K562 (cell line): ENCODE measurements at regions not wholly inside any gene's neighbourhood (a gene's known extent, or its start where the extent isn't known, plus 50 kb on each side); places are given as distances from the start of the nearest gene placed in this dataset.

Experiments
- ATAC-seq: fragments of 200-7000 bp; cut with Tn5 transposase; 3 replicates; pipeline ENCODE4 v1.9.1; 2020; ENCODE audit warnings: moderate library complexity
- BruUV-seq: library from RNA; stranded (reverse); fragments of 400-500 nt; replicated peaks from 2 replicates; lab custom pipeline; 2021; lab: Mats Ljungman, UMichigan
- CTCF ChIA-PET: fragments of 300-600 bp; formaldehyde crosslinking; extraction: SDS; loops from one replicate; lab custom pipeline; 2021; ENCODE audit warnings: low intra/inter-chr PET ratio; lab: Yijun Ruan, JAX
- POLR2A ChIA-PET: fragments of 300-600, 350-650 bp; sonication (Branson Sonifier 250); formaldehyde crosslinking; extraction: SDS; loops from one replicate; lab custom pipeline; 2021; ENCODE audit warnings: antibody characterized with exemption, inconsistent platforms; lab: Yijun Ruan, JAX
- DNase-seq, 4 experiments: peaks; one replicate each; pipeline versions ENCODE4 v3.0.0 to v3.0.0-alpha.2; 2011 to 2018; ENCODE audit warnings: low spot score in 3 of 4, mixed read lengths in 3 of 4; ENCODE audit errors: extremely low read depth in 1 of 4
- FAIRE-seq: peaks from 2 replicates; lab custom pipeline; 2011; peaks lifted over from hg19 to GRCh38; lab: Jason Lieb, UNC
- H2AFZ ChIP-seq: 2 replicates; pipeline ENCODE4 v1.6.0; 2011; ENCODE audit warnings: low read depth, low read length, control low read depth, inconsistent platforms
- H3K27ac ChIP-seq: fragments of 200-600 bp; 3 replicates; pipeline ENCODE4 v1.8.0; 2011; ENCODE audit warnings: low read depth, mild to moderate bottlenecking, control low read depth, inconsistent platforms, low read length, moderate library complexity, mixed read lengths; ENCODE audit errors: extremely low read depth
- H3K27me3 ChIP-seq, 2 experiments: fragments of 300-600 bp in 1 of 2; 2 replicates in 1 of 2; 3 replicates in 1 of 2; pipeline versions ENCODE4 v1.6.0 to v1.8.0; 2011; ENCODE audit warnings: inconsistent platforms in 2 of 2, low read length in 2 of 2, mild to moderate bottlenecking in 1 of 2, mixed read lengths in 1 of 2, moderate library complexity in 1 of 2; ENCODE audit not compliant: control insufficient read depth in 2 of 2, insufficient read depth in 2 of 2
- H3K36me3 ChIP-seq: fragments of 300-600 bp; 3 replicates; pipeline ENCODE4 v1.8.0; 2011; ENCODE audit warnings: mild to moderate bottlenecking, low read length, inconsistent platforms; ENCODE audit not compliant: control insufficient read depth, insufficient read depth
- H3K4me1 ChIP-seq, 2 experiments: fragments of 200-600 bp in 1 of 2; replicated peaks in 1 of 2; 2 replicates in 1 of 2; 3 replicates in 1 of 2; pipeline versions ENCODE4 v1.5.1 to v1.8.0; 2011; ENCODE audit warnings: inconsistent platforms in 2 of 2, low read length in 2 of 2, mild to moderate bottlenecking in 1 of 2, mixed read lengths in 1 of 2, moderate library complexity in 1 of 2; ENCODE audit not compliant: control insufficient read depth in 2 of 2, insufficient read depth in 2 of 2
- H3K4me2 ChIP-seq: 2 replicates; pipeline ENCODE4 v1.6.1; 2011; ENCODE audit warnings: low read length, control low read depth, inconsistent platforms, mixed read lengths; ENCODE audit not compliant: insufficient read depth
- H3K4me3 ChIP-seq: fragments of 200-600 bp; sonication (generic), shearing (Covaris generic); 2 replicates; pipeline ENCODE4 v1.5.1; 2016; ENCODE audit warnings: control low read depth, inconsistent platforms
- H3K79me2 ChIP-seq: fragments of 200-600 bp; 3 replicates; pipeline ENCODE4 v1.8.0; 2011; ENCODE audit warnings: low read length, inconsistent platforms; ENCODE audit not compliant: control insufficient read depth, insufficient read depth
- H3K9ac ChIP-seq, 2 experiments: 2 replicates each; pipeline versions ENCODE4 v1.6.0 to v1.6.1; 2011; ENCODE audit warnings: low read depth in 2 of 2, low read length in 2 of 2, control low read depth in 1 of 2, inconsistent platforms in 1 of 2, mild to moderate bottlenecking in 1 of 2, mixed read lengths in 1 of 2; ENCODE audit not compliant: insufficient read depth in 1 of 2
- H3K9me1 ChIP-seq: one replicate; pipeline ENCODE4 v1.6.0; 2011; ENCODE audit warnings: inconsistent platforms, mild to moderate bottlenecking, low read length, moderate library complexity; ENCODE audit not compliant: control insufficient read depth, insufficient read depth
- H3K9me3 ChIP-seq: replicated peaks from 2 replicates; pipeline ENCODE4 v1.5.1; 2011; ENCODE audit warnings: low read depth, low read length, inconsistent platforms; ENCODE audit not compliant: control insufficient read depth, insufficient read depth
- H4K20me1 ChIP-seq: replicated peaks from 2 replicates; pipeline ENCODE4 v1.6.1; 2011; ENCODE audit warnings: low read length, inconsistent platforms, mixed read lengths; ENCODE audit not compliant: control insufficient read depth, insufficient read depth
- FOXK2 ChIP-seq, 2 experiments: fragments of 450-650 bp; IDR thresholded peaks in 1 of 2; conservative IDR thresholded peaks in 1 of 2; 2 replicates each; pipeline ENCODE4 v1.6.1; 2016; ENCODE audit warnings: low read depth in 2 of 2, mild to moderate bottlenecking in 1 of 2
- MEF2A ChIP-seq: IDR thresholded peaks from 2 replicates; pipeline ENCODE4 v1.6.1; 2011; ENCODE audit warnings: low read depth, mild to moderate bottlenecking, low read length, moderate library complexity; ENCODE audit not compliant: control insufficient read depth
- RBFOX2 ChIP-seq: fragments of 200-400 bp; formaldehyde crosslinking; IDR thresholded peaks from 2 replicates; pipeline ENCODE4 v1.6.1; 2017; ENCODE audit warnings: low read depth, mild to moderate bottlenecking, low read length, moderate library complexity
- WGBS: fragments of 100-300 bp; shearing (Covaris generic); methylation state at CpG from one replicate; pipeline ENCODE4 v1.1.6; 2016; ENCODE audit warnings: low coverage, mixed read lengths; ENCODE audit not compliant: insufficient coverage; ENCODE audit errors: missing lambda C conversion rate; 5-methylcytosine and 5-hydroxymethylcytosine counted together
- in situ Hi-C: fragments of 300-500 bp; cut with MboI; formaldehyde crosslinking; loops from 4 replicates; pipeline ENCODE4 v1.15.0; 2018; ENCODE audit warnings: inconsistent platforms, mixed read lengths
- intact Hi-C: fragments of 100-400 bp; cut with micrococcal nuclease; formaldehyde crosslinking; loops from 2 replicates; pipeline ENCODE4 v1.14.2; 2022
- TF ChIP-seq, protein P1 (sequence below), 2 experiments: fragments of 450-650 bp; IDR thresholded peaks; 2 replicates each; pipeline ENCODE4 v1.6.1; 2018; ENCODE audit warnings: mild to moderate bottlenecking in 2 of 2, low read depth in 1 of 2; ENCODE audit not compliant: partially characterized antibody in 2 of 2

DNA sequence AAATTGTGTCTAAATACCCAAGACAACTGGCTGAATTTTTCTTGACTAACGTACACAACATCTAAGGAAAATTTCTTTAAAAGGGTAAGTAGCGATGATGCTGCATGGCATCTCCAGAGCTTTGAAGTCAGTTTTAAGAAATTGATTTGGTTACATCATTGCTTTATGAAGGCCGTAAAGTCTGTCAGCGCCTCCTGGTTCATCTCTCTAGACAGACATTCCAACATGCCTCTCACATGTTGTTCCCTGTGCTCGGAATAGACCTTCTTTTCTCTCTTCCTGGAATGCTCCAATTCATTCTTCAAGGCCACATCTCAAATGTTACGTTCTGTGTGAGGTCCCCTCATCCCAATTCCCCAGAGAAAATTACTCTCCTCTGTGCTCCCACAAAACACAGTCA, 108.7 kb upstream of the SSBP2 start:
- in situ Hi-C loops = no loop called here
- 62% methylated on average over 6 of the region's 6 CpGs for WGBS

More for the DNA sequence above, 108.7 kb upstream of the SSBP2 start:
- no TSS peak for BruUV-seq
- H3K36me3 ChIP-seq = no peaks in the 10 kb centered on the region
- intact Hi-C loops = loop anchor here (10.0 kb wide), 1 partner anchor 365 kb away; no protein-coding TSS in a partner anchor
- CTCF ChIA-PET = no interaction called here
- H3K27me3 ChIP-seq = no peaks in the 10 kb centered on the region
- H3K9ac ChIP-seq = no peak overlapping the region
- POLR2A ChIA-PET = interaction anchor here (0.6 kb wide), 1 partner anchor 392 kb away, joined by 3 read pairs; no protein-coding TSS in a partner anchor
- H2AFZ ChIP-seq = no peak overlapping the region
- H3K27ac ChIP-seq = no peak overlapping the region
- no peaks in the 10 kb centered on the region for H3K9me1 ChIP-seq
- H4K20me1 ChIP-seq = no peaks in the 10 kb centered on the region
- no peaks in the 10 kb centered on the region for H3K79me2 ChIP-seq
- ATAC-seq (no peak), DNase-seq (no peak), FAIRE-seq (no peak)
- TF ChIP-seq, protein P1, sequence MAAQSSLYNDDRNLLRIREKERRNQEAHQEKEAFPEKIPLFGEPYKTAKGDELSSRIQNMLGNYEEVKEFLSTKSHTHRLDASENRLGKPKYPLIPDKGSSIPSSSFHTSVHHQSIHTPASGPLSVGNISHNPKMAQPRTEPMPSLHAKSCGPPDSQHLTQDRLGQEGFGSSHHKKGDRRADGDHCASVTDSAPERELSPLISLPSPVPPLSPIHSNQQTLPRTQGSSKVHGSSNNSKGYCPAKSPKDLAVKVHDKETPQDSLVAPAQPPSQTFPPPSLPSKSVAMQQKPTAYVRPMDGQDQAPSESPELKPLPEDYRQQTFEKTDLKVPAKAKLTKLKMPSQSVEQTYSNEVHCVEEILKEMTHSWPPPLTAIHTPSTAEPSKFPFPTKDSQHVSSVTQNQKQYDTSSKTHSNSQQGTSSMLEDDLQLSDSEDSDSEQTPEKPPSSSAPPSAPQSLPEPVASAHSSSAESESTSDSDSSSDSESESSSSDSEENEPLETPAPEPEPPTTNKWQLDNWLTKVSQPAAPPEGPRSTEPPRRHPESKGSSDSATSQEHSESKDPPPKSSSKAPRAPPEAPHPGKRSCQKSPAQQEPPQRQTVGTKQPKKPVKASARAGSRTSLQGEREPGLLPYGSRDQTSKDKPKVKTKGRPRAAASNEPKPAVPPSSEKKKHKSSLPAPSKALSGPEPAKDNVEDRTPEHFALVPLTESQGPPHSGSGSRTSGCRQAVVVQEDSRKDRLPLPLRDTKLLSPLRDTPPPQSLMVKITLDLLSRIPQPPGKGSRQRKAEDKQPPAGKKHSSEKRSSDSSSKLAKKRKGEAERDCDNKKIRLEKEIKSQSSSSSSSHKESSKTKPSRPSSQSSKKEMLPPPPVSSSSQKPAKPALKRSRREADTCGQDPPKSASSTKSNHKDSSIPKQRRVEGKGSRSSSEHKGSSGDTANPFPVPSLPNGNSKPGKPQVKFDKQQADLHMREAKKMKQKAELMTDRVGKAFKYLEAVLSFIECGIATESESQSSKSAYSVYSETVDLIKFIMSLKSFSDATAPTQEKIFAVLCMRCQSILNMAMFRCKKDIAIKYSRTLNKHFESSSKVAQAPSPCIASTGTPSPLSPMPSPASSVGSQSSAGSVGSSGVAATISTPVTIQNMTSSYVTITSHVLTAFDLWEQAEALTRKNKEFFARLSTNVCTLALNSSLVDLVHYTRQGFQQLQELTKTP (IDR thresholded peaks at IDR 0.05; ENCODE audit: low read depth in 1 of 2, partially characterized antibody in 2 of 2) = no peak
- TF ChIP-seq MEF2A (no peak), RBFOX2 (no peak), FOXK2 (conservative IDR thresholded peaks at IDR 0.05 in 1 of 2, IDR thresholded peaks at IDR 0.05 in 1 of 2; ENCODE audit: low read depth in 2 of 2) (no peak)
- no peaks in the 10 kb centered on the region for H3K9me3 ChIP-seq
- H3K4me3 ChIP-seq = no peak overlapping the region
- no peak overlapping the region for H3K4me2 ChIP-seq
- peaks cover 0 to 8% of the 10 kb centered on the region in 2 experiments; a peak in 2 of 5 replicates for H3K4me1 ChIP-seq
